SK-N-SH (cell line): ENCODE measurements at regions not wholly inside any gene's neighbourhood (a gene's known extent, or its start where the extent isn't known, plus 50 kb on each side); places are given as distances from the start of the nearest gene placed in this dataset.
A peak's percentile ranks its signal among the peaks of the same experiment; 100 is the strongest.

Source experiments
- CTCF ChIA-PET: fragments of 300-600, 350-600 bp; formaldehyde crosslinking; extraction: SDS; loops from one replicate; lab custom pipeline; 2021; lab: Yijun Ruan, JAX
- POLR2A ChIA-PET: fragments of 350-600 bp; sonication (Branson Sonifier 250); formaldehyde crosslinking; extraction: SDS; loops from one replicate; lab custom pipeline; 2020; ENCODE audit warnings: antibody characterized with exemption, inconsistent platforms; lab: Yijun Ruan, JAX
- DNase-seq: peaks from one replicate; pipeline ENCODE4 v3.0.0; 2012
- H2AFZ ChIP-seq: fragments of 200-600 bp; sonication (generic); 2 replicates; pipeline ENCODE4 v1.8.1; 2016; ENCODE audit warnings: antibody characterized with exemption, mild to moderate bottlenecking, low read depth
- H3F3A ChIP-seq: fragments of 200-600 bp; sonication (generic); replicated peaks from 2 replicates; pipeline ENCODE3; 2016; ENCODE audit warnings: antibody characterized with exemption, mild to moderate bottlenecking; ENCODE audit not compliant: insufficient read depth
- H3K27ac ChIP-seq, 2 experiments: fragments of 200-500 bp in 1 of 2; fragments of 200-600 bp in 1 of 2; sonication (Bioruptor generic) in 1 of 2; sonication (generic), shearing (Covaris generic) in 1 of 2; 2 replicates each; pipeline versions ENCODE4 v1.5.1 to v1.6.1; 2014 to 2016; ENCODE audit warnings: low read depth in 2 of 2, inconsistent platforms in 1 of 2, low read length in 1 of 2, mild to moderate bottlenecking in 1 of 2, mixed read lengths in 1 of 2
- H3K27me3 ChIP-seq: fragments of 200-600 bp; sonication (generic), shearing (Covaris generic); 2 replicates; pipeline ENCODE4 v1.6.1; 2016; ENCODE audit warnings: mixed run types; ENCODE audit not compliant: insufficient read depth
- H3K36me3 ChIP-seq, 2 experiments: fragments of 200-500 bp in 1 of 2; fragments of 200-600 bp in 1 of 2; sonication (Bioruptor generic) in 1 of 2; sonication (generic) in 1 of 2; replicated peaks in 1 of 2; 2 replicates each; pipeline versions ENCODE3 to v1.5.1; 2014 to 2016; ENCODE audit warnings: low read length in 1 of 2, mild to moderate bottlenecking in 1 of 2; ENCODE audit not compliant: insufficient read depth in 2 of 2, control insufficient read depth in 1 of 2
- H3K4me1 ChIP-seq, 2 experiments: fragments of 200-500 bp in 1 of 2; fragments of 200-600 bp in 1 of 2; sonication (Bioruptor generic) in 1 of 2; sonication (generic), shearing (Covaris generic) in 1 of 2; 2 replicates each; pipeline versions ENCODE4 v1.5.1 to v1.6.1; 2014 to 2016; ENCODE audit warnings: low read depth in 1 of 2, low read length in 1 of 2, mixed run types in 1 of 2; ENCODE audit not compliant: insufficient read depth in 2 of 2, control insufficient read depth in 1 of 2
- H3K4me2 ChIP-seq: fragments of 200-600 bp; sonication (generic), shearing (Covaris generic); 2 replicates; pipeline ENCODE4 v1.6.1; 2017; ENCODE audit warnings: mixed run types
- H3K4me3 ChIP-seq, 2 experiments: fragments of 200-500 bp in 1 of 2; fragments of 200-600 bp in 1 of 2; sonication (Bioruptor generic) in 1 of 2; sonication (generic), shearing (Covaris generic) in 1 of 2; 2 replicates each; pipeline versions ENCODE4 v1.5.1 to v1.8.1; 2014 to 2016; ENCODE audit warnings: low read depth in 2 of 2, inconsistent platforms in 1 of 2, low read length in 1 of 2, mild to moderate bottlenecking in 1 of 2, mixed read lengths in 1 of 2, moderate library complexity in 1 of 2
- H3K79me2 ChIP-seq: fragments of 200-600 bp; sonication (generic); 2 replicates; pipeline ENCODE4 v1.8.1; 2017; ENCODE audit warnings: mild to moderate bottlenecking; ENCODE audit not compliant: insufficient read depth
- H3K9ac ChIP-seq: fragments of 200-600 bp; sonication (generic); 2 replicates; pipeline ENCODE4 v1.6.1; 2017; ENCODE audit warnings: mixed run types
- H3K9me2 ChIP-seq: fragments of 200-600 bp; sonication (generic); 2 replicates; pipeline ENCODE4 v1.6.1; 2017; ENCODE audit warnings: mixed run types
- H3K9me3 ChIP-seq: fragments of 200-600 bp; sonication (generic); 2 replicates; pipeline ENCODE4 v1.6.1; 2017; ENCODE audit warnings: mixed run types, mild to moderate bottlenecking, moderate library complexity
- H4K20me1 ChIP-seq: fragments of 200-600 bp; sonication (generic); 2 replicates; pipeline ENCODE4 v1.6.1; 2017; ENCODE audit warnings: mild to moderate bottlenecking, mixed run types; ENCODE audit not compliant: insufficient read depth
- CHD2 ChIP-seq: fragments of 150-350 bp; IDR thresholded peaks from 2 replicates; pipeline ENCODE4 v1.6.1; 2018; ENCODE audit warnings: low read length; ENCODE audit not compliant: partially characterized antibody
- ELF1 ChIP-seq: IDR thresholded peaks from 2 replicates; pipeline ENCODE4 v1.4.0; 2012
- EP300 ChIP-seq, 2 experiments: IDR thresholded peaks; 2 replicates each; pipeline versions ENCODE4 v1.4.0 to v1.6.1; 2012; ENCODE audit warnings: borderline replicate concordance in 1 of 2, low read depth in 1 of 2, low read length in 1 of 2
- FOXM1 ChIP-seq: IDR thresholded peaks from 2 replicates; pipeline ENCODE4 v1.4.0; 2012; ENCODE audit warnings: low read depth, mild to moderate bottlenecking
- GABPA ChIP-seq: IDR thresholded peaks from 2 replicates; pipeline ENCODE4 v1.4.0; 2012; ENCODE audit warnings: low read depth, mild to moderate bottlenecking
- JUND ChIP-seq: IDR thresholded peaks from 2 replicates; pipeline ENCODE4 v1.4.0; 2012
- MEF2A ChIP-seq: IDR thresholded peaks from 2 replicates; pipeline ENCODE4 v1.4.0; 2012; ENCODE audit warnings: low read depth, borderline replicate concordance
- MXI1 ChIP-seq: IDR thresholded peaks from 2 replicates; pipeline ENCODE4 v1.6.1; 2012; ENCODE audit warnings: mild to moderate bottlenecking, low read depth, low read length, improper control_type of control experiment
- NFIC ChIP-seq: IDR thresholded peaks from 2 replicates; pipeline ENCODE4 v1.4.0; 2012; ENCODE audit warnings: borderline replicate concordance
- NRF1 ChIP-seq: IDR thresholded peaks from 2 replicates; pipeline ENCODE4 v1.6.1; 2012; ENCODE audit warnings: low read depth, mild to moderate bottlenecking, low read length
- RAD21 ChIP-seq: IDR thresholded peaks from 2 replicates; pipeline ENCODE4 v1.6.1; 2012; ENCODE audit warnings: mild to moderate bottlenecking, low read length
- RCOR1 ChIP-seq: fragments of 150-350 bp; IDR thresholded peaks from 2 replicates; pipeline ENCODE4 v1.6.1; 2017; ENCODE audit warnings: antibody characterized with exemption, low read length
- RFX5 ChIP-seq: IDR thresholded peaks from 2 replicates; pipeline ENCODE4 v1.6.1; 2012; ENCODE audit warnings: mild to moderate bottlenecking, improper control_type of control experiment, low read length
- RXRA ChIP-seq: IDR thresholded peaks from 2 replicates; pipeline ENCODE4 v1.4.0; 2012; ENCODE audit warnings: low read depth, mild to moderate bottlenecking, borderline replicate concordance
- SIN3A ChIP-seq: IDR thresholded peaks from 2 replicates; pipeline ENCODE4 v1.6.1; 2012; ENCODE audit warnings: low read depth, mild to moderate bottlenecking, low read length, moderate library complexity, borderline replicate concordance
- SMC3 ChIP-seq: IDR thresholded peaks from 2 replicates; pipeline ENCODE4 v1.6.1; 2012; ENCODE audit warnings: low read depth, low read length, improper control_type of control experiment
- TEAD4 ChIP-seq: IDR thresholded peaks from 2 replicates; pipeline ENCODE4 v1.4.0; 2012; ENCODE audit warnings: mild to moderate bottlenecking, borderline replicate concordance; ENCODE audit not compliant: insufficient read depth
- YY1 ChIP-seq: IDR thresholded peaks from 2 replicates; pipeline ENCODE4 v1.4.0; 2012; ENCODE audit warnings: low read depth, mild to moderate bottlenecking
- WGBS: methylation state at CpG from one replicate; pipeline ENCODE4 v1.1.6; 2017; ENCODE audit warnings: low lambda C conversion rate; 5-methylcytosine and 5-hydroxymethylcytosine counted together
- TF ChIP-seq, protein P1 (sequence below): IDR thresholded peaks from 2 replicates; pipeline ENCODE4 v1.6.1; 2012; ENCODE audit warnings: mild to moderate bottlenecking, low read depth, low read length, moderate library complexity
- TF ChIP-seq, protein P2 (sequence below): fragments of 150-350 bp; IDR thresholded peaks from 2 replicates; pipeline ENCODE4 v1.6.1; 2016; ENCODE audit warnings: mild to moderate bottlenecking, low read depth, low read length
- TF ChIP-seq, protein P3 (sequence below): fragments of 200-600 bp; sonication (generic); IDR thresholded peaks from 2 replicates; pipeline ENCODE4 v1.6.1; 2017; ENCODE audit warnings: antibody characterized with exemption, mild to moderate bottlenecking, moderate library complexity
- TF ChIP-seq, protein P4 (sequence below): IDR thresholded peaks from 2 replicates; pipeline ENCODE4 v1.4.0; 2012; ENCODE audit warnings: low read depth, borderline replicate concordance
- TF ChIP-seq, protein P5 (sequence below): IDR thresholded peaks from 2 replicates; pipeline ENCODE4 v1.4.0; 2012; ENCODE audit warnings: low read depth
- TF ChIP-seq, protein P6 (sequence below): fragments of 150-350 bp; IDR thresholded peaks from 2 replicates; pipeline ENCODE4 v1.6.1; 2017; ENCODE audit warnings: antibody characterized with exemption, low read length, low read depth, borderline replicate concordance
- TF ChIP-seq, protein P7 (sequence below): IDR thresholded peaks from 2 replicates; pipeline ENCODE4; 2012

DNA sequence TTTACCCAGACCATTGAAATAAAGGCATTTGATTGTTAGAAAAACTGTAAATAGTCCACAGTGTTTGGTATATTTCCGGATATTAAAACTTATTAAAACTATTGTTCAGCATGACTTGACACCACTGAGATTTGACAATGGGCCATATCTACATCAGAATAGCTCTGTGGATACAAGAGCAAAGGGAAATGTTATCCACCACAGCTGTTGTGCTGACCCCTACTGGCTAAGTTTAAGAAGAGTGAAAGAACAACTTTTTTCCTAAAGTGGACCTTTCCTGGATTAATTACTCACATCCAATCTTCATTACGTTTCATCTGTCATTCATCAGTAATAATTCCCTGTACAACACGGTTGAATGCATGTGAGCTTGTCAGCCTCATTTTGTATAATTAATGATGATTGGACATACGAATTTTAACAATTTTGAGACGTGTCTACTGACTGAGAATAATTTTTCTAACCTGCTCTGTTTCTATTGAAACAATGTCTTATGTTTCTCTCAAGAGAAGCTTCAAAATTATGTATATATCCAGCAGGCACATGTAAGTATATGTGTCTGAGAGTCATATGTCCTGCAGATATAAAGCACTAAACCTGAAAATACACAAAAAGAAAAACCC is 1952.6 kb downstream of the MAT2B start:
- Histone ChIP-seq H3K9me2 (no peaks in the 10 kb centered on the region), H3K27me3 (no peaks in the 10 kb centered on the region), H4K20me1 (no peaks in the 10 kb centered on the region), H3K4me3 (no peak overlapping the region), H3K27ac (no peak overlapping the region), H3K4me1 (no peaks in the 10 kb centered on the region), H3K9ac (no peak overlapping the region), H3K9me3 (no peaks in the 10 kb centered on the region), H2AFZ (no peak overlapping the region), H3F3A (no peaks in the 10 kb centered on the region), H3K79me2 (no peaks in the 10 kb centered on the region), H3K36me3 (no peaks in the 10 kb centered on the region), H3K4me2 (no peak overlapping the region)
- WGBS: 7% methylated on average over 5 of the region's 5 CpGs
- POLR2A ChIA-PET: no interaction called here
- CTCF ChIA-PET: interaction anchor here (1.0 to 1.3 kb wide), 9 partner anchors 9 to 955 kb away, joined by 3 to 6 read pairs (median 4); no protein-coding TSS in a partner anchor
- DNase-seq: peak; percentile 32
- no peak for TF ChIP-seq CHD2
- TF ChIP-seq RCOR1: no peak
- TF ChIP-seq NRF1: no peak
- no peak for TF ChIP-seq JUND
- no peak for TF ChIP-seq MEF2A
- no peak for TF ChIP-seq TEAD4
- peak; percentile 26; the same call in 1 of the 2 replicates for TF ChIP-seq SMC3
- TF ChIP-seq, protein P1, sequence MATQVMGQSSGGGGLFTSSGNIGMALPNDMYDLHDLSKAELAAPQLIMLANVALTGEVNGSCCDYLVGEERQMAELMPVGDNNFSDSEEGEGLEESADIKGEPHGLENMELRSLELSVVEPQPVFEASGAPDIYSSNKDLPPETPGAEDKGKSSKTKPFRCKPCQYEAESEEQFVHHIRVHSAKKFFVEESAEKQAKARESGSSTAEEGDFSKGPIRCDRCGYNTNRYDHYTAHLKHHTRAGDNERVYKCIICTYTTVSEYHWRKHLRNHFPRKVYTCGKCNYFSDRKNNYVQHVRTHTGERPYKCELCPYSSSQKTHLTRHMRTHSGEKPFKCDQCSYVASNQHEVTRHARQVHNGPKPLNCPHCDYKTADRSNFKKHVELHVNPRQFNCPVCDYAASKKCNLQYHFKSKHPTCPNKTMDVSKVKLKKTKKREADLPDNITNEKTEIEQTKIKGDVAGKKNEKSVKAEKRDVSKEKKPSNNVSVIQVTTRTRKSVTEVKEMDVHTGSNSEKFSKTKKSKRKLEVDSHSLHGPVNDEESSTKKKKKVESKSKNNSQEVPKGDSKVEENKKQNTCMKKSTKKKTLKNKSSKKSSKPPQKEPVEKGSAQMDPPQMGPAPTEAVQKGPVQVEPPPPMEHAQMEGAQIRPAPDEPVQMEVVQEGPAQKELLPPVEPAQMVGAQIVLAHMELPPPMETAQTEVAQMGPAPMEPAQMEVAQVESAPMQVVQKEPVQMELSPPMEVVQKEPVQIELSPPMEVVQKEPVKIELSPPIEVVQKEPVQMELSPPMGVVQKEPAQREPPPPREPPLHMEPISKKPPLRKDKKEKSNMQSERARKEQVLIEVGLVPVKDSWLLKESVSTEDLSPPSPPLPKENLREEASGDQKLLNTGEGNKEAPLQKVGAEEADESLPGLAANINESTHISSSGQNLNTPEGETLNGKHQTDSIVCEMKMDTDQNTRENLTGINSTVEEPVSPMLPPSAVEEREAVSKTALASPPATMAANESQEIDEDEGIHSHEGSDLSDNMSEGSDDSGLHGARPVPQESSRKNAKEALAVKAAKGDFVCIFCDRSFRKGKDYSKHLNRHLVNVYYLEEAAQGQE: no peak
- TF ChIP-seq, protein P2, sequence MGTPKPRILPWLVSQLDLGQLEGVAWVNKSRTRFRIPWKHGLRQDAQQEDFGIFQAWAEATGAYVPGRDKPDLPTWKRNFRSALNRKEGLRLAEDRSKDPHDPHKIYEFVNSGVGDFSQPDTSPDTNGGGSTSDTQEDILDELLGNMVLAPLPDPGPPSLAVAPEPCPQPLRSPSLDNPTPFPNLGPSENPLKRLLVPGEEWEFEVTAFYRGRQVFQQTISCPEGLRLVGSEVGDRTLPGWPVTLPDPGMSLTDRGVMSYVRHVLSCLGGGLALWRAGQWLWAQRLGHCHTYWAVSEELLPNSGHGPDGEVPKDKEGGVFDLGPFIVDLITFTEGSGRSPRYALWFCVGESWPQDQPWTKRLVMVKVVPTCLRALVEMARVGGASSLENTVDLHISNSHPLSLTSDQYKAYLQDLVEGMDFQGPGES: no peak
- TF ChIP-seq, protein P3, sequence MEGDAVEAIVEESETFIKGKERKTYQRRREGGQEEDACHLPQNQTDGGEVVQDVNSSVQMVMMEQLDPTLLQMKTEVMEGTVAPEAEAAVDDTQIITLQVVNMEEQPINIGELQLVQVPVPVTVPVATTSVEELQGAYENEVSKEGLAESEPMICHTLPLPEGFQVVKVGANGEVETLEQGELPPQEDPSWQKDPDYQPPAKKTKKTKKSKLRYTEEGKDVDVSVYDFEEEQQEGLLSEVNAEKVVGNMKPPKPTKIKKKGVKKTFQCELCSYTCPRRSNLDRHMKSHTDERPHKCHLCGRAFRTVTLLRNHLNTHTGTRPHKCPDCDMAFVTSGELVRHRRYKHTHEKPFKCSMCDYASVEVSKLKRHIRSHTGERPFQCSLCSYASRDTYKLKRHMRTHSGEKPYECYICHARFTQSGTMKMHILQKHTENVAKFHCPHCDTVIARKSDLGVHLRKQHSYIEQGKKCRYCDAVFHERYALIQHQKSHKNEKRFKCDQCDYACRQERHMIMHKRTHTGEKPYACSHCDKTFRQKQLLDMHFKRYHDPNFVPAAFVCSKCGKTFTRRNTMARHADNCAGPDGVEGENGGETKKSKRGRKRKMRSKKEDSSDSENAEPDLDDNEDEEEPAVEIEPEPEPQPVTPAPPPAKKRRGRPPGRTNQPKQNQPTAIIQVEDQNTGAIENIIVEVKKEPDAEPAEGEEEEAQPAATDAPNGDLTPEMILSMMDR: peak; percentile 61
- TF ChIP-seq, protein P4, sequence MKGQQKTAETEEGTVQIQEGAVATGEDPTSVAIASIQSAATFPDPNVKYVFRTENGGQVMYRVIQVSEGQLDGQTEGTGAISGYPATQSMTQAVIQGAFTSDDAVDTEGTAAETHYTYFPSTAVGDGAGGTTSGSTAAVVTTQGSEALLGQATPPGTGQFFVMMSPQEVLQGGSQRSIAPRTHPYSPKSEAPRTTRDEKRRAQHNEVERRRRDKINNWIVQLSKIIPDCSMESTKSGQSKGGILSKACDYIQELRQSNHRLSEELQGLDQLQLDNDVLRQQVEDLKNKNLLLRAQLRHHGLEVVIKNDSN: no peak
- no peak for TF ChIP-seq EP300 (IDR thresholded peaks at IDR 0.05; ENCODE audit: borderline replicate concordance in 1 of 2, low read depth in 1 of 2, low read length in 1 of 2)
- TF ChIP-seq, protein P5, sequence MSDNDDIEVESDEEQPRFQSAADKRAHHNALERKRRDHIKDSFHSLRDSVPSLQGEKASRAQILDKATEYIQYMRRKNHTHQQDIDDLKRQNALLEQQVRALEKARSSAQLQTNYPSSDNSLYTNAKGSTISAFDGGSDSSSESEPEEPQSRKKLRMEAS: no peak
- no peak for TF ChIP-seq RXRA
- TF ChIP-seq GABPA: no peak
- no peak for TF ChIP-seq MXI1
- no peak for TF ChIP-seq ELF1
- TF ChIP-seq NFIC: no peak
- TF ChIP-seq, protein P6, sequence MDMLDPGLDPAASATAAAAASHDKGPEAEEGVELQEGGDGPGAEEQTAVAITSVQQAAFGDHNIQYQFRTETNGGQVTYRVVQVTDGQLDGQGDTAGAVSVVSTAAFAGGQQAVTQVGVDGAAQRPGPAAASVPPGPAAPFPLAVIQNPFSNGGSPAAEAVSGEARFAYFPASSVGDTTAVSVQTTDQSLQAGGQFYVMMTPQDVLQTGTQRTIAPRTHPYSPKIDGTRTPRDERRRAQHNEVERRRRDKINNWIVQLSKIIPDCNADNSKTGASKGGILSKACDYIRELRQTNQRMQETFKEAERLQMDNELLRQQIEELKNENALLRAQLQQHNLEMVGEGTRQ: no peak
- no peak for TF ChIP-seq YY1
- peak; percentile 80 for TF ChIP-seq RAD21
- no peak for TF ChIP-seq SIN3A
- TF ChIP-seq, protein P7, sequence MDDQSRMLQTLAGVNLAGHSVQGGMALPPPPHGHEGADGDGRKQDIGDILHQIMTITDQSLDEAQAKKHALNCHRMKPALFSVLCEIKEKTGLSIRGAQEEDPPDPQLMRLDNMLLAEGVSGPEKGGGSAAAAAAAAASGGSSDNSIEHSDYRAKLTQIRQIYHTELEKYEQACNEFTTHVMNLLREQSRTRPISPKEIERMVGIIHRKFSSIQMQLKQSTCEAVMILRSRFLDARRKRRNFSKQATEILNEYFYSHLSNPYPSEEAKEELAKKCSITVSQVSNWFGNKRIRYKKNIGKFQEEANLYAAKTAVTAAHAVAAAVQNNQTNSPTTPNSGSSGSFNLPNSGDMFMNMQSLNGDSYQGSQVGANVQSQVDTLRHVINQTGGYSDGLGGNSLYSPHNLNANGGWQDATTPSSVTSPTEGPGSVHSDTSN: no peak
- no peak for TF ChIP-seq FOXM1
- TF ChIP-seq RFX5: no peak
